ENCODE measurements at regions not wholly inside any gene's neighbourhood (a gene's known extent, or its start where the extent isn't known, plus 50 kb on each side); places are given as distances from the start of the nearest gene placed in this dataset.

GRCh38 chr2:120973196-120973595 lies 237.5 kb downstream of the GLI2 start:
- TF ChIP-seq CTCF (IDR thresholded peaks at IDR 0.05; ENCODE audit: low read depth, low read length) (no peak), MAX (IDR thresholded peaks at IDR 0.05; ENCODE audit: low read depth, low read length) (no peak), POLR2A (IDR thresholded peaks at IDR 0.05; ENCODE audit: extremely low read depth, insufficient read length) (no peak), MYC (IDR thresholded peaks at IDR 0.05; ENCODE audit: low read depth, low read length) (no peak)

Data from NB4 (cell line).